ENCODE measurements at regions not wholly inside any gene's neighbourhood (a gene's known extent, or its start where the extent isn't known, plus 50 kb on each side); places are given as distances from the start of the nearest gene placed in this dataset.

- DNase-seq (ENCODE audit: low read depth), result no peak
Measured at GRCh38 chr21:38203229-38203628, 53.6 kb upstream of the KCNJ15 start.

GRCh38 chr21:38205940-38206339, 50.9 kb upstream of the KCNJ15 start:
- no peak for DNase-seq (ENCODE audit: low read depth)

- no peak for DNase-seq (ENCODE audit: low read depth)
Measured at GRCh38 chr21:38206646-38207045, 50.1 kb upstream of the KCNJ15 start.
